Vagina (tissue), 2 donors: ENCODE measurements at regions not wholly inside any gene's neighbourhood (a gene's known extent, or its start where the extent isn't known, plus 50 kb on each side); places are given as distances from the start of the nearest gene placed in this dataset.

Experiments used
- POLR2A ChIP-seq, 2 donors: fragments of 450-650 bp; IDR thresholded peaks; one replicate each; pipeline ENCODE4 v1.6.1; 2017; ENCODE audit warnings: antibody characterized with exemption in 2 of 2, mild to moderate bottlenecking in 2 of 2, moderate library complexity in 2 of 2
- POLR2AphosphoS5 ChIP-seq, 2 donors: sonication (generic); formaldehyde crosslinking; IDR thresholded peaks; one replicate each; pipeline ENCODE4 v1.9.0; 2017; ENCODE audit warnings: antibody characterized with exemption in 2 of 2, mild to moderate bottlenecking in 2 of 2, low read depth in 1 of 2; ENCODE audit not compliant: insufficient read depth in 1 of 2
- TF ChIP-seq, protein P1 (sequence below), 3 experiments: fragments of 450-650 bp in 2 of 3; fragments of 200-600 bp in 1 of 3; sonication (generic) in 1 of 3; IDR thresholded peaks; one replicate each; pipeline ENCODE4 v1.5.1; 2017 to 2019; ENCODE audit warnings: antibody characterized with exemption in 3 of 3, mild to moderate bottlenecking in 2 of 3, moderate library complexity in 2 of 3

DNA sequence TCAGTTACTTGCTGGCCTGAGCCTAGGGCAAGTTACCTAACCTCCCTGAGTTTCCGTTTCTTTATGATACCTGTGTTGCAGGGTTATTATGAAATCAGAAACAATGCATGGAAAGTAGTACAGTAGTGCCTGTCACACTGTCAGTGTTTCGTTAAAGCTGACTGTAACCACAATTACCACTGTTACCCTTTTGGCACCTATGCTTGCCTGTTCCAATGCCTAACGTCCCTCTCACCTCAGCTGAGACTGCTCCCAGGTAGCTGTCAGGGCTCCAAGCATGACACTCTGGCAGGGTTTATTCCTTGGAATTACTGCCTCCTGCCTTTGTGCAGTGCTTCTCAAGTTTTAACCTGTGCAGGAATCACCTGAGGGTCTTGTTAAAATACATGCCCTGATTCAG, 135.2 kb upstream of the RBMS1 start:
- TF ChIP-seq, protein P1, sequence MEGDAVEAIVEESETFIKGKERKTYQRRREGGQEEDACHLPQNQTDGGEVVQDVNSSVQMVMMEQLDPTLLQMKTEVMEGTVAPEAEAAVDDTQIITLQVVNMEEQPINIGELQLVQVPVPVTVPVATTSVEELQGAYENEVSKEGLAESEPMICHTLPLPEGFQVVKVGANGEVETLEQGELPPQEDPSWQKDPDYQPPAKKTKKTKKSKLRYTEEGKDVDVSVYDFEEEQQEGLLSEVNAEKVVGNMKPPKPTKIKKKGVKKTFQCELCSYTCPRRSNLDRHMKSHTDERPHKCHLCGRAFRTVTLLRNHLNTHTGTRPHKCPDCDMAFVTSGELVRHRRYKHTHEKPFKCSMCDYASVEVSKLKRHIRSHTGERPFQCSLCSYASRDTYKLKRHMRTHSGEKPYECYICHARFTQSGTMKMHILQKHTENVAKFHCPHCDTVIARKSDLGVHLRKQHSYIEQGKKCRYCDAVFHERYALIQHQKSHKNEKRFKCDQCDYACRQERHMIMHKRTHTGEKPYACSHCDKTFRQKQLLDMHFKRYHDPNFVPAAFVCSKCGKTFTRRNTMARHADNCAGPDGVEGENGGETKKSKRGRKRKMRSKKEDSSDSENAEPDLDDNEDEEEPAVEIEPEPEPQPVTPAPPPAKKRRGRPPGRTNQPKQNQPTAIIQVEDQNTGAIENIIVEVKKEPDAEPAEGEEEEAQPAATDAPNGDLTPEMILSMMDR (IDR thresholded peaks at IDR 0.05), result no peak
- TF ChIP-seq POLR2A (IDR thresholded peaks at IDR 0.05) (no peak), POLR2AphosphoS5 (IDR thresholded peaks at IDR 0.05; ENCODE audit: insufficient read depth in 1 of 2, low read depth in 1 of 2) (no peak)
